ENCODE measurements at regions not wholly inside any gene's neighbourhood (a gene's known extent, or its start where the extent isn't known, plus 50 kb on each side); places are given as distances from the start of the nearest gene placed in this dataset.
A peak's percentile ranks its signal among the peaks of the same experiment; 100 is the strongest.
"Not testable (repeated sequence)": the region's sequence is repeated elsewhere in the genome, so short reads cannot be mapped to it uniquely, and the experiment has no call there.

- Histone ChIP-seq H3K36me3 (ENCODE audit: control insufficient read depth in 1 of 2, insufficient read depth in 2 of 2, low read length in 1 of 2) (no peaks in the 10 kb centered on the region), H3K4me3 (ENCODE audit: low read length in 2 of 2) (no peak overlapping the region), H3K4me1 (ENCODE audit: control insufficient read depth in 1 of 2, insufficient read depth in 2 of 2, low read length in 2 of 2) (no peaks in the 10 kb centered on the region), H3K27me3 (ENCODE audit: control insufficient read depth in 1 of 2, insufficient read depth in 2 of 2, low read length in 1 of 2) (no peaks in the 10 kb centered on the region), H3K9me3 (ENCODE audit: control insufficient read depth, low read length) (no peaks in the 10 kb centered on the region), H3K27ac (ENCODE audit: low read depth in 1 of 2, low read length in 2 of 2) (no peak overlapping the region)
- intact Hi-C loops (cut with DNase I), result no loop called here
- DNase-seq, result no peak
- WGBS, 2 donors, result 76 to 83% methylated on average over 1 of the region's 1 CpG
- ATAC-seq (ENCODE audit: low FRiP score), result no peak
These were observed 546.4 kb upstream of the ARRDC3 start for GRCh38 chr5:91929522-91929817.

GRCh38 chr5:91928754-91929521, 545.8 kb upstream of the ARRDC3 start:
- H3K4me1 ChIP-seq (ENCODE audit: control insufficient read depth in 1 of 2, insufficient read depth in 2 of 2, low read length in 2 of 2), result no peaks in the 10 kb centered on the region
- H3K27ac ChIP-seq (ENCODE audit: low read depth in 1 of 2, low read length in 2 of 2), result no peak overlapping the region
- no peaks in the 10 kb centered on the region for H3K36me3 ChIP-seq (ENCODE audit: control insufficient read depth in 1 of 2, insufficient read depth in 2 of 2, low read length in 1 of 2)
- 59 to 62% methylated on average over 1 of the region's 1 CpG for WGBS, 2 donors
- DNase-seq (no peak), ATAC-seq (ENCODE audit: low FRiP score) (no peak)
- no peaks in the 10 kb centered on the region for H3K9me3 ChIP-seq (ENCODE audit: control insufficient read depth, low read length)
- H3K27me3 ChIP-seq (ENCODE audit: control insufficient read depth in 1 of 2, insufficient read depth in 2 of 2, low read length in 1 of 2), result no peaks in the 10 kb centered on the region
- intact Hi-C loops (cut with DNase I), result no loop called here
- H3K4me3 ChIP-seq (ENCODE audit: low read length in 2 of 2), result no peak overlapping the region

- WGBS, 2 donors, result 94 to 95% methylated on average over 2 of the region's 2 CpGs
- ATAC-seq (ENCODE audit: low FRiP score), result no peak
- no peak overlapping the region for H3K27ac ChIP-seq (ENCODE audit: low read depth in 1 of 2, low read length in 2 of 2)
- intact Hi-C loops (cut with DNase I), result no loop called here
- no peaks in the 10 kb centered on the region for H3K36me3 ChIP-seq (ENCODE audit: control insufficient read depth in 1 of 2, insufficient read depth in 2 of 2, low read length in 1 of 2)
- no peaks in the 10 kb centered on the region for H3K27me3 ChIP-seq (ENCODE audit: control insufficient read depth in 1 of 2, insufficient read depth in 2 of 2, low read length in 1 of 2)
- no peaks in the 10 kb centered on the region for H3K4me1 ChIP-seq (ENCODE audit: control insufficient read depth in 1 of 2, insufficient read depth in 2 of 2, low read length in 2 of 2)
- H3K9me3 ChIP-seq (ENCODE audit: control insufficient read depth, low read length), result no peaks in the 10 kb centered on the region
- H3K4me3 ChIP-seq (ENCODE audit: low read length in 2 of 2), result no peak overlapping the region
- no peak for DNase-seq
These were observed 544.3 kb upstream of the ARRDC3 start for GRCh38 chr5:91927439-91927838.

- intact Hi-C loops (cut with DNase I), result no loop called here
- H3K27ac ChIP-seq (ENCODE audit: low read depth in 1 of 2, low read length in 2 of 2), result no peak overlapping the region
- H3K27me3 ChIP-seq (ENCODE audit: control insufficient read depth in 1 of 2, insufficient read depth in 2 of 2, low read length in 1 of 2), result no peaks in the 10 kb centered on the region
- no peaks in the 10 kb centered on the region for H3K9me3 ChIP-seq (ENCODE audit: control insufficient read depth, low read length)
- H3K36me3 ChIP-seq (ENCODE audit: control insufficient read depth in 1 of 2, insufficient read depth in 2 of 2, low read length in 1 of 2), result no peaks in the 10 kb centered on the region
- no peak for ATAC-seq (ENCODE audit: low FRiP score)
- no peak for DNase-seq
- no peak overlapping the region for H3K4me3 ChIP-seq (ENCODE audit: low read length in 2 of 2)
- 62 to 64% methylated on average over 1 of the region's 1 CpG for WGBS, 2 donors
- no peaks in the 10 kb centered on the region for H3K4me1 ChIP-seq (ENCODE audit: control insufficient read depth in 1 of 2, insufficient read depth in 2 of 2, low read length in 2 of 2)
These were observed 542.1 kb upstream of the ARRDC3 start for GRCh38 chr5:91925249-91925648.

- ATAC-seq (ENCODE audit: low FRiP score); H3K4me3 ChIP-seq (ENCODE audit: low read length in 2 of 2); intact Hi-C loops (cut with DNase I); H3K4me1 ChIP-seq (ENCODE audit: control insufficient read depth in 1 of 2, insufficient read depth in 2 of 2, low read length in 2 of 2); H3K27ac ChIP-seq (ENCODE audit: low read depth in 1 of 2, low read length in 2 of 2); H3K27me3 ChIP-seq (ENCODE audit: control insufficient read depth in 1 of 2, insufficient read depth in 2 of 2, low read length in 1 of 2); H3K9me3 ChIP-seq (ENCODE audit: control insufficient read depth, low read length); H3K36me3 ChIP-seq (ENCODE audit: control insufficient read depth in 1 of 2, insufficient read depth in 2 of 2, low read length in 1 of 2): not testable (repeated sequence)
- WGBS, 2 donors, result 90 to 92% methylated on average over 49 to 51 of the region's 51 CpGs
- peak in 1 of 2 donors; percentile 64 for DNase-seq
These were observed 534.1 kb upstream of the ARRDC3 start for GRCh38 chr5:91917037-91917814.

GRCh38 chr5:91910655-91911054, 527.5 kb upstream of the ARRDC3 start:
- H3K27ac ChIP-seq (ENCODE audit: low read depth in 1 of 2, low read length in 2 of 2), result no peak overlapping the region
- no peak for ATAC-seq (ENCODE audit: low FRiP score)
- WGBS, 2 donors, result 81 to 84% methylated on average over 4 of the region's 4 CpGs
- no peaks in the 10 kb centered on the region for H3K27me3 ChIP-seq (ENCODE audit: control insufficient read depth in 1 of 2, insufficient read depth in 2 of 2, low read length in 1 of 2)
- intact Hi-C loops (cut with DNase I), result no loop called here
- H3K4me3 ChIP-seq (ENCODE audit: low read length in 2 of 2), result no peak overlapping the region
- no peaks in the 10 kb centered on the region for H3K4me1 ChIP-seq (ENCODE audit: control insufficient read depth in 1 of 2, insufficient read depth in 2 of 2, low read length in 2 of 2)
- H3K9me3 ChIP-seq (ENCODE audit: control insufficient read depth, low read length), result no peaks in the 10 kb centered on the region
- no peaks in the 10 kb centered on the region for H3K36me3 ChIP-seq (ENCODE audit: control insufficient read depth in 1 of 2, insufficient read depth in 2 of 2, low read length in 1 of 2)
- DNase-seq, result no peak

GRCh38 chr5:91910247-91910646, 527.1 kb upstream of the ARRDC3 start:
- Histone ChIP-seq H3K27me3 (ENCODE audit: control insufficient read depth in 1 of 2, insufficient read depth in 2 of 2, low read length in 1 of 2) (no peaks in the 10 kb centered on the region), H3K4me1 (ENCODE audit: control insufficient read depth in 1 of 2, insufficient read depth in 2 of 2, low read length in 2 of 2) (no peaks in the 10 kb centered on the region), H3K4me3 (ENCODE audit: low read length in 2 of 2) (no peak overlapping the region), H3K27ac (ENCODE audit: low read depth in 1 of 2, low read length in 2 of 2) (no peak overlapping the region), H3K36me3 (ENCODE audit: control insufficient read depth in 1 of 2, insufficient read depth in 2 of 2, low read length in 1 of 2) (no peaks in the 10 kb centered on the region), H3K9me3 (ENCODE audit: control insufficient read depth, low read length) (no peaks in the 10 kb centered on the region)
- intact Hi-C loops (cut with DNase I), result no loop called here
- ATAC-seq (ENCODE audit: low FRiP score), result no peak
- no peak for DNase-seq
- 57 to 59% methylated on average over 2 of the region's 2 CpGs for WGBS, 2 donors

GRCh38 chr5:91906494-91906893, 523.4 kb upstream of the ARRDC3 start:
- ATAC-seq (ENCODE audit: low FRiP score) (no peak), DNase-seq (no peak)
- no peaks in the 10 kb centered on the region for H3K4me1 ChIP-seq (ENCODE audit: control insufficient read depth in 1 of 2, insufficient read depth in 2 of 2, low read length in 2 of 2)
- no peaks in the 10 kb centered on the region for H3K9me3 ChIP-seq (ENCODE audit: control insufficient read depth, low read length)
- 71 to 79% methylated on average over 1 of the region's 1 CpG for WGBS, 2 donors
- H3K4me3 ChIP-seq (ENCODE audit: low read length in 2 of 2), result no peak overlapping the region
- intact Hi-C loops (cut with DNase I), result no loop called here
- no peaks in the 10 kb centered on the region for H3K36me3 ChIP-seq (ENCODE audit: control insufficient read depth in 1 of 2, insufficient read depth in 2 of 2, low read length in 1 of 2)
- H3K27me3 ChIP-seq (ENCODE audit: control insufficient read depth in 1 of 2, insufficient read depth in 2 of 2, low read length in 1 of 2), result no peaks in the 10 kb centered on the region
- H3K27ac ChIP-seq (ENCODE audit: low read depth in 1 of 2, low read length in 2 of 2), result no peak overlapping the region

GRCh38 chr5:91906027-91906426, 522.9 kb upstream of the ARRDC3 start:
- Histone ChIP-seq H3K4me1 (ENCODE audit: control insufficient read depth in 1 of 2, insufficient read depth in 2 of 2, low read length in 2 of 2) (no peaks in the 10 kb centered on the region), H3K4me3 (ENCODE audit: low read length in 2 of 2) (no peak overlapping the region), H3K36me3 (ENCODE audit: control insufficient read depth in 1 of 2, insufficient read depth in 2 of 2, low read length in 1 of 2) (no peaks in the 10 kb centered on the region), H3K27ac (ENCODE audit: low read depth in 1 of 2, low read length in 2 of 2) (no peak overlapping the region), H3K9me3 (ENCODE audit: control insufficient read depth, low read length) (no peaks in the 10 kb centered on the region), H3K27me3 (ENCODE audit: control insufficient read depth in 1 of 2, insufficient read depth in 2 of 2, low read length in 1 of 2) (no peaks in the 10 kb centered on the region)
- DNase-seq (no peak), ATAC-seq (ENCODE audit: low FRiP score) (no peak)
- intact Hi-C loops (cut with DNase I), result no loop called here
